GM21723 (cell line): ENCODE measurements at regions not wholly inside any gene's neighbourhood (a gene's known extent, or its start where the extent isn't known, plus 50 kb on each side); places are given as distances from the start of the nearest gene placed in this dataset.

Experiments used
- ATAC-seq: cut with Tn5 transposase; IDR thresholded peaks from one replicate; pipeline ENCODE4 v1.9.1; 2021; ENCODE audit warnings: mild to moderate bottlenecking, moderate library complexity; ENCODE audit not compliant: unreplicated experiment

- no peak for ATAC-seq
Observed at GRCh38 chr1:34406833-34407539, 230.3 kb downstream of the C1orf94 start.

- ATAC-seq, result no peak
Observed at GRCh38 chr1:34408011-34408410, 231.3 kb downstream of the C1orf94 start.

GRCh38 chr1:34409689-34410229 lies 233.1 kb downstream of the C1orf94 start:
- no peak for ATAC-seq

- no peak for ATAC-seq
Observed at GRCh38 chr1:34412598-34413370, 236.1 kb downstream of the C1orf94 start.

- ATAC-seq, result no peak
Observed at GRCh38 chr1:34415140-34415539, 238.4 kb downstream of the C1orf94 start.

GRCh38 chr1:34418166-34418565 lies 241.5 kb downstream of the C1orf94 start:
- ATAC-seq, result no peak

GRCh38 chr1:34419663-34420136 lies 243.0 kb downstream of the C1orf94 start:
- no peak for ATAC-seq

GRCh38 chr1:34425046-34425445 lies 248.3 kb downstream of the C1orf94 start:
- no peak for ATAC-seq

GRCh38 chr1:34425785-34426184 lies 249.1 kb downstream of the C1orf94 start:
- ATAC-seq, result no peak

- ATAC-seq, result no peak
Observed at GRCh38 chr1:34426325-34426896, 249.7 kb downstream of the C1orf94 start.

- no peak for ATAC-seq
Observed at GRCh38 chr1:34427170-34427569, 250.5 kb downstream of the C1orf94 start.

GRCh38 chr1:34433099-34433498 lies 256.4 kb downstream of the C1orf94 start:
- ATAC-seq, result no peak

GRCh38 chr1:34436836-34437235 lies 260.1 kb downstream of the C1orf94 start:
- no peak for ATAC-seq

GRCh38 chr1:34441259-34442069 lies 264.8 kb downstream of the C1orf94 start:
- ATAC-seq, result no peak

- no peak for ATAC-seq
Observed at GRCh38 chr1:34444516-34444915, 267.8 kb downstream of the C1orf94 start.

GRCh38 chr1:34450325-34450724 lies 273.6 kb downstream of the C1orf94 start:
- no peak for ATAC-seq

GRCh38 chr1:34452451-34452850 lies 275.7 kb downstream of the C1orf94 start:
- no peak for ATAC-seq

- ATAC-seq, result no peak
Observed at GRCh38 chr1:34455121-34455520, 278.4 kb downstream of the C1orf94 start.

- ATAC-seq, result no peak
Observed at GRCh38 chr1:34460193-34460592, 283.5 kb downstream of the C1orf94 start.

- no peak for ATAC-seq
Observed at GRCh38 chr1:34470401-34470800, 284.4 kb upstream of the GJB5 start.

GRCh38 chr1:34474566-34474965 lies 280.3 kb upstream of the GJB5 start:
- ATAC-seq, result no peak
